ENCODE measurements at regions not wholly inside any gene's neighbourhood (a gene's known extent, or its start where the extent isn't known, plus 50 kb on each side); places are given as distances from the start of the nearest gene placed in this dataset.

GRCh38 chr5:104951829-104952228 is 1389.2 kb upstream of the NUDT12 start:
- TF ChIP-seq CTCF (conservative IDR thresholded peaks at IDR 0.05 in 1 of 2, IDR thresholded peaks at IDR 0.05 in 1 of 2; ENCODE audit: extremely low read depth in 1 of 2, insufficient read depth in 1 of 2, low read depth in 1 of 2, low read length in 2 of 2), result no peak
- TF ChIP-seq EZH2 (IDR thresholded peaks at IDR 0.05; ENCODE audit: borderline replicate concordance, low read length), result no peak

Data from mammary epithelial cell (primary cell).